GF-D8 (cell line): ENCODE measurements at regions not wholly inside any gene's neighbourhood (a gene's known extent, or its start where the extent isn't known, plus 50 kb on each side); places are given as distances from the start of the nearest gene placed in this dataset.

Experiments
- DNase-seq: peaks from one replicate; lab custom pipeline; 2025; lab: John Stamatoyannopoulos, UW

DNA sequence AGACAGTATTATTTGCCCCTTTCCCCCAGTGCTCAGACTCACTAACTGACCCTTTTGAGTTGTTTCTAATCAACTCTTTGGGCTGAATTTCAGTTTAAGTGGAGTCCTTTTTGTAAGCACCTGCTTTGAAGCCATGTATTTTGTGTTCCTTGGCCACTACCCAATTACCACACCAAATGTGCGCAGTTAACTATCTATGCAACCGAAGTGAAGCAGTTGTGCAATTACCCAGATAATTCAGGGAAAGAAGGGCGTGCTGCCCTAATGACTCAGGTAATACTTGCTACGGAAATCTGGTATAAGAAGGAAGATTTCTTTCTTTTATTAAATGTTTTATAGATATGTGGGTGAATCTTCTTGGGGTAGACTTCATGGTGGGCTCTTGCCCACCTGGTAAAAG, 371.9 kb upstream of the TBL1XR1 start:
- DNase-seq = no peak

DNA sequence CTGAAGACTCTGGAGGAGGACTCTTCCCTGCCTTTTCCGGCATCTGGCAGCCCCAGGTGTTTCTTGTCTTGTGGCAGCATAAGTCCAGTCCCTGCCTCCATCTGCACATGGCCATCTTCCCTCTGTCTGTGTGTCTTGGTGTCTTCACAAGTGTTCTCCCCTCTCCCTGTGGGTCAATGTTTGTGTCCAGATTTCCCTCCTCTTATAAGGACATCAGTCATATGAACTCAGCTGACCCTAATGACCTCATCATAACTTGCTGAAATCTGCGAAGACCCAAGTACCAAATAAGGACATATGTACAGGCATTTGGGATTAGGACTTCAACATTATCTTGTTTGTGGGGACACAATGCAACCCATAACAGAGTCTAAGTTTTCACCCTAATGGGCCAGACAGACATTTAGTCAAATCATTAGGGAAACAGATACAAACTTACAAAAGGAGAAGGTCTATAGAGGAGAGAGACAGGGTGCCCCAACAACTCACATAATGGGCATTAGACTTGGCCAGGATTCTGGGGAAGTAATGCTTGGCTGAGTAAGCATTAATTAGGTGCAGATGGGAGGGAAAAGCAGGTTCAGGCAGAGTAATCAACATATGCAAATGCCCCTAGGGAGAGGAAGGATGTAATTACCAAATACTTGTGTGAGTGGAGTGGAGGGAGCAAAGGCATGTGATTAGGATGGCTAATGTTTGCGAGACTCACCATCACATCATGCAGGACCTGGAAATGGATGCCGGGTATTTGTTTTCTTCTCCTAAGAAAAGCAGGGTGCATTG, 372.8 kb upstream of the TBL1XR1 start:
- no peak for DNase-seq

GRCh38 chr3:177571271-177571943, 374.1 kb upstream of the TBL1XR1 start:
- DNase-seq = no peak

DNA sequence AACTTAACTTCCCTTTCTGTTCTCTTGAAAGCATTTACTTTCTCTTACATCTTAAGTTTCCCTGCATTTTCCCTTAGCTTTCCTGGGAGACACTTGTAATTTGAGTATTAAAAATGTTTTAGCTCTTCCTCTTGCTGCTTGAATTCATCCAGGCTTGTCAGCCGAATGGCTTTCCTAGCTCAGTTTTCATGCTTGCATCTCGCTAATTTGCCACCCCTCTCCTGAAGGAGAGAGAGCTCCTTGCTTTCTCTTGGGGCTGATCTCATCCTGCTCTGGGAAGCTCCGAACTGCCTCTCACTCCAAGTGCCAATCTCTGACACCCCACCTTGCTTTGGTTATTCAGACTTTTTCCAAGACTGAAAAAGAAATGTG, 374.6 kb upstream of the TBL1XR1 start:
- no peak for DNase-seq

- DNase-seq = no peak
Measured at GRCh38 chr3:177574222-177574856, 377.1 kb upstream of the TBL1XR1 start.

DNA sequence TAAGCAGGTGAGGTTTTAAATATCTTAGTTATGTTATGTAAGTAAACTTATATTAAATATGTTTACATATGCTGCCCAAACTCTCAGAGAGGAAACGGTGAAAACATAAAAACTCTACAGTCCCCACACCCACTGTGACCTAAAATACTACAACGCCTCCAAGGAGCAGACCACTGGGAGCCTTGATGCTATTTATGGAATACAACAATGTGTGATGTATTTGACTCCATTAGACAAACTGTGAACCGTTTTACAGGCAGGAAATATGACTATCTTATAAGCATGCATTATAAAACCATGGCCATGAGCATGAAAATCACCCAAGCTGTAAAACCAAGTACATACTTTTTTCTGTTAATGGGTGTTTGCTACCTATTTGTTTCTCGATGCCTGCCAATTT, 379.5 kb upstream of the TBL1XR1 start:
- DNase-seq = no peak

DNA sequence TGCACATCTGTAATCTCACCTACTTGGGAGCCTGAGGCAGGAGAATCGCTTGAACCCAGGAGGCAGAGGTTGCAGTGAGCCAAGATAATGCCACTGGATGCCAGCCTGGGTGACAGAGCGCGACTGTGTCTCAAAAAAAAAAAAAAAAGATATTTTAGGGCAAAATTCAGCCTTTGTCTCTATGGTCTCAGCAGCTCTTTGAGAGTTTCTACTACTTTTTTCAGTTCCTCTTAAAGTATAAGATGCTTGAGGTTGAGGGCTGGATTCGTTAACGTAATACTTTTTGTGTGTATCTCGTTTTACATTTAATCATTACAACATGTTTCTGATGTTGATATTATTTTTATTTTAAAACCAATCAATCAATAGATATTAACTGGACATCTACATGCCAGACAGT, 381.2 kb upstream of the TBL1XR1 start:
- no peak for DNase-seq

- no peak for DNase-seq
Measured at GRCh38 chr3:177579419-177579818, 382.1 kb upstream of the TBL1XR1 start.

- no peak for DNase-seq
Measured at GRCh38 chr3:177580437-177580836, 383.2 kb upstream of the TBL1XR1 start.

DNA sequence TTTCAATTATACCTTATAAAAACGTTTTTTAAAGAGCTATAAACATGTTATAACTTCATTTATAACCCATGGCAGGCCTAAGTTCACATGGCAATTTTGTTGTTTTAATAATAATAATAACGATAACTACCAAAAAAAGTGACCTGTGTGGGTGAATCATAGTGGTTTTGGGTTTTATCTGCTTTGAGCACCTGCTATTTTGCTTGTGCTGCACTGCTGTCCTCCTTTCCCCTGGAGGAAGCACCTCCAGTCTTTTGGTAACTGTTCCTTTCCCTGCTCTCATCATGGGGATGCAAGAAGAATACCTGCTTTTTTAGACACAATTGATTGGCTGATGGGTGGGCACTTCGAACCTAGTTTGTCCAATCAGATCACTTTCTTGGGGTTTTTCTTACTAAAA, 388.0 kb upstream of the TBL1XR1 start:
- DNase-seq = no peak

DNA sequence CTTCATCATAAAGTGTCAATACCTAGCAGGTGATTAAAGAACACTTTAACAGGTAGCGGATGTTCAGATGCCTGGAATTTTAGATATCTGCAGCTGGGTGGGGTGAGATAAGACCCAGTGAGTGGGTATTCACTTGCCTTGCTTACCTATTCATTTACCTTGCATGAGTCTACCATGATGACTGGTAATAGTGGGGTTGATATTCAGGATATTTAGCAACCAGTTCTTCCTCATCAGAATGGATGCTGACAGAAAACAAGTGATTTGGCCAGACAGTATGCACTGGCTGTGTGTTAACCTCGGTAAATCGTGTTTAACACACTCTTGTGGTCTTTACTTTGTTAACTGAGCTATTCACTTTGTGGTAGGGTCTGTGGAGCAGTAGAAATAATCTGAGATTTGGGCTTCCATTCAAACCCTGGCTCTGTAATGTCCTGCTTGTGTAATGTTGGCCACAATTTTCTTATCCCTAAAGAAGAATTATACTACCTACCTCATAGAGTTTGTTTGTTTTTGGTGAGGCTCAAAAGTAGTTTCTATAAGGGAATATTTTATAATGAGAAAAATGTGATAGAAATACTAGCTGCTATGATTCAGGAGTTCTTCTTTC, 391.9 kb upstream of the TBL1XR1 start:
- no peak for DNase-seq

- no peak for DNase-seq
Measured at GRCh38 chr3:177589911-177590381, 392.7 kb upstream of the TBL1XR1 start.

DNA sequence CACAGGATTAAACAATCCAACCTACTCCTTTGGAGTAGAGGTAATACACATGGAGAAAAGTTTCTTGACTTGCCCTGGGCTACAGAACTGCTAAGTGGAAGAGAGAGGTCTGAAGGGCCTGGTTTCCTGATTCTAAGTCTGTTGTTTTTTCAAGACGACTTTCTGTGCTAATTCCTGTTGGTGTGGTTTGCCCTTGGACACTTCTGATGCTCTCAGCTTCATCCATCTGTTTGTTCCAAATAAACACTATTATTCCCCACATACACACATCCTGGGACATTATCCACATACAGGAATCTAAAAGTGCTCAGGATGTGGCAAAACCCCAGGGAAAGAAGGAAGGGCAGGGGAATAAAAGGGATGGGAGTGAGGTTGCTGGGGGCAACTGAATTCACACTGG, 393.5 kb upstream of the TBL1XR1 start:
- DNase-seq = no peak

DNA sequence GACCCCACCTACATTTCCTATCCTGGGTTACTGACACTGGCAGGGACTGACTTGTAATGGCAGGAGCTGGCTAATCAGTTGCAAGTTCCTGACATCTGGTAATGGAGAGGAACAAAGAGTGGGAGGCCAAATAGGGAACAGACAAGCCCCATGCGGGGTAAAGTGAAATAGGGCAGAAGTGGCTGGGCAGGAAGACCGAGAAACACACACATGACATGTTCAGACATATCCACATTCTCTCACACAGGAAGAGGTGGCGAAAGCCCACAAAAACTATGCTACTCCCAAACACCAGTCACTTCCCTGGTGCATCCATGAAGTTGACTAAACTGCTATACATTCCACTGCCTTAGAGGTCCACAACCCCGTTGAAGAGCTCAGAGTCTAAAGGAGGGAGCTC, 394.1 kb upstream of the TBL1XR1 start:
- no peak for DNase-seq

DNA sequence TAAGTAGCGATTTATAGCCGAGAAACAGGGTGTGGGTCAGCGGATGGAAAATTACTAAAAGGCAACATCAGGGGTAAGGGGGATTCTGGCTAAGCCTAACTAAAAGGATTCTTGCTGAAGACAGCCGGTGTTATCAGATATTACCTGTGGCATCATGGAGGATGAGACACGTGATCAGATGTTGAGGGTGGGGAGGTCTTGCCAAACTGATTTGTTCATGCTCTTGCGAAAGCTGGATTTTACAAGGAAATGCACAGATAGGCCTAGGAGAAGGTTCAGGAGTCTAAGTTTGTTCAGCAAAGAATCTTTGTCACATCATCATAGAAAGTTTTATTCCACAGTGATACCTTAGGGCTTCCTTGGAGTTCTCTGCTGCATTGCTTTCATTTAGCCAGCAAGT, 396.8 kb upstream of the TBL1XR1 start:
- no peak for DNase-seq

DNA sequence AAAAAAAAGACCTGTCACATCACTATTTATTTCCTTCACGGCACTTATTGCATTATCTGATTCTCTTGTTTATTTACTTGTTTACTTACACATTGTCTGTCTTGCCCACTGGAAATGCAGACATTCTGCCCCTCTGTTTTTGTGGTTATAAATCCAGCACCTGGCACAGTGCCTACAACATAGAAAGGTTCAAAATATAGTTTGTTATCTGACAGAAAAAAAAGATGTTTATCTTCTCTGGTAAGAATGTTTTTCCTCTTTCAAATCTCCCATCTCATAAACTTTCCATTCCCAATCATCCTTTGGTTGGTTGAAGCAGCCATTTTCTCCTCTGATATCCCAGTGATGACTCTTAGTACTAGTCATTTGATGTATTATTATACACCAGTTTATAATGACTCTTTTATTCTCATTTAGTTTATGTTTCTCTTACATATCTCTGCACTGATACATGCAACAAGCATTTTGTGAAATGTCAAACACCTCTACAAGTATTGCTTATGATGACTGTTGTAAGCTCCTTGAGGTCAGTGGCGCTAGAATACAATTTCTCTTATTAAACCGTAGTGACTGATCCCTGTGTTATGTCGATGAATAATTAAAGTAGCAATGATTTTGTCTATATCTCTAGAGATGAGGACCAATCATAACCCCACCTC, 398.4 kb upstream of the TBL1XR1 start:
- DNase-seq = no peak

- DNase-seq = no peak
Measured at GRCh38 chr3:177596248-177596815, 399.1 kb upstream of the TBL1XR1 start.

DNA sequence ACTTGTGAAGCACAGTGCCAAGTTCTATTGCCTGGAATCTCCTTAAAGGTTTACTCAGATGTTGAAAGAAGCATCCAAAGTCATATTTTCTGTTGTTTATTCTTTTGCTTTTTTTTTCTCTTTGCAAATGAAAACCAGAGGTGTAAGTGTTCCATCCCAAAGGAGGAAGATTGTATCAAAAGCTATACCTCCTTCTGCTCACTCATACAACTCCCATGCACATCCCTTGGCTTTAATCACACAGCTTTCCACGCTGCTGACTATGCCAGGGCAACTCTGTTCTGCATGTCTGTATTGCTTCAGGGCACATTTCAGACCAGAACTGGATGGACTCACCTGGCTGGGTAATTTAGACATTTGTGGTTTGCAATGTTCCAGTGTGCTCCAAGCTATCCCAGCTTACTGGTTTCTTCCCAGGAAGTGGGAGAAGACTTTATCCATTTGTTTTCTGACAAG, 399.6 kb upstream of the TBL1XR1 start:
- no peak for DNase-seq

DNA sequence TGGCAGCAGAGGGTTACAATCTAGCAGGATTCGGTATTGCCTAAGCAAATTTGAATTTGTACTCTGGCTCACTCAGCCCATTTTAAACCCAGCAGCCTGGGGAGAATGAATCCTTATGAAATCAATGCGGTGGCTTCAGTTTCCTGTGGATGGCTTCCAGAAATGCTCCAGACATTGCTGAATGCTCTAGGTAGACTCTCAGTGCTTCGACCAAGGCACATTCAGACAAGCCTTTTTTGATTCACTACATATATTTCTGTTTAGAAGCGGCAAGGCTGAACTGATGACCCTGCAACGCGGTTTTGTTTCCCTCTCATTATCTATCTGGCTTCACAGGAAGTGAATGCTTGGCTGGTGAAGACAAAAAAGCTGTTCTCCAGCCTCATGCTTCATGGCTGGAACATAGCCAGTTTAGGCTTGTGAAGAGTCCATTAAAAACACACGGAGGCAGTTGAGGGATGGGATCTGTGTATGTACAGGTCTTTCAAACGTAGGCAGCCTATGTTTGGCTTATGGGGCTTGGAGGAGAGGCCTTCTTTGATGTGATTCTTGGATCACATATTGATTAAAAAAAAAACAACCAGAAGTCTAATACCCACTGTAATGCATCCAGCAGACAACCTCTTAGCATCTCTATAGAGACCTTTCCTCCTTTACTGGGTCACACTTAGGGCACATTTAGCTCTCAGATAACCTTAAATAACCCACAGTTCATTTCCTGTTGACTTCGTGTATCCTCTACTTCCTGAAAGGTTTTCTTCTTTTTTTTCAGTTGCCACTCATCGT, 400.2 kb upstream of the TBL1XR1 start:
- DNase-seq = no peak

GRCh38 chr3:177598097-177598833, 401.0 kb upstream of the TBL1XR1 start:
- no peak for DNase-seq
